H1 (cell line): ENCODE measurements at regions not wholly inside any gene's neighbourhood (a gene's known extent, or its start where the extent isn't known, plus 50 kb on each side); places are given as distances from the start of the nearest gene placed in this dataset.

ENCODE experiments used
- CHD2 ChIP-seq: IDR thresholded peaks from 2 replicates; pipeline ENCODE4 v1.6.1; 2012; ENCODE audit warnings: low read length, improper control_type of control experiment
- CREB1 ChIP-seq: IDR thresholded peaks from 2 replicates; pipeline ENCODE4 v1.6.1; 2012; ENCODE audit warnings: inconsistent platforms
- CTCF ChIP-seq, 3 experiments: IDR thresholded peaks; 1 replicate in 2 of 3; 2 replicates in 1 of 3; pipeline versions ENCODE4 v1.5.1 to v1.6.1; 2011; ENCODE audit warnings: low read length in 3 of 3, mild to moderate bottlenecking in 3 of 3, inconsistent platforms in 2 of 3, low read depth in 1 of 3, moderate library complexity in 1 of 3; ENCODE audit not compliant: insufficient read depth in 1 of 3; ENCODE audit errors: control extremely low read depth in 1 of 3
- EP300 ChIP-seq, 2 experiments: IDR thresholded peaks; 1 replicate in 1 of 2; 2 replicates in 1 of 2; pipeline ENCODE4 v1.6.1; 2011 to 2012; ENCODE audit warnings: low read depth in 2 of 2, low read length in 2 of 2, mild to moderate bottlenecking in 2 of 2, borderline replicate concordance in 1 of 2, inconsistent platforms in 1 of 2, moderate library complexity in 1 of 2
- FOSL1 ChIP-seq: IDR thresholded peaks from 2 replicates; pipeline ENCODE4 v1.6.1; 2011; ENCODE audit warnings: mild to moderate bottlenecking, low read depth, low read length, moderate library complexity; ENCODE audit not compliant: insufficient read depth
- NRF1 ChIP-seq: IDR thresholded peaks from 2 replicates; pipeline ENCODE4 v1.6.1; 2011; ENCODE audit warnings: mild to moderate bottlenecking, low read depth, low read length, improper control_type of control experiment
- SUZ12 ChIP-seq: fragments of 200-600 bp; sonication (generic); IDR thresholded peaks from 2 replicates; pipeline ENCODE4 v1.6.1; 2012; ENCODE audit warnings: mild to moderate bottlenecking, inconsistent platforms, low read length, moderate library complexity, mixed read lengths

GRCh38 chr12:28082096-28082495, 108.2 kb upstream of the CCDC91 start (continued):
- no peak for TF ChIP-seq CTCF (IDR thresholded peaks at IDR 0.05; ENCODE audit: control extremely low read depth in 1 of 3, insufficient read depth in 1 of 3, low read depth in 1 of 3, low read length in 3 of 3)
- no peak for TF ChIP-seq SUZ12
- TF ChIP-seq FOSL1 = no peak
- TF ChIP-seq EP300 (IDR thresholded peaks at IDR 0.05; ENCODE audit: borderline replicate concordance in 1 of 2, low read depth in 2 of 2, low read length in 2 of 2) = no peak
- TF ChIP-seq NRF1 = no peak
- no peak for TF ChIP-seq CHD2
- no peak for TF ChIP-seq CREB1
